ENCODE measurements at regions not wholly inside any gene's neighbourhood (a gene's known extent, or its start where the extent isn't known, plus 50 kb on each side); places are given as distances from the start of the nearest gene placed in this dataset.

DNA sequence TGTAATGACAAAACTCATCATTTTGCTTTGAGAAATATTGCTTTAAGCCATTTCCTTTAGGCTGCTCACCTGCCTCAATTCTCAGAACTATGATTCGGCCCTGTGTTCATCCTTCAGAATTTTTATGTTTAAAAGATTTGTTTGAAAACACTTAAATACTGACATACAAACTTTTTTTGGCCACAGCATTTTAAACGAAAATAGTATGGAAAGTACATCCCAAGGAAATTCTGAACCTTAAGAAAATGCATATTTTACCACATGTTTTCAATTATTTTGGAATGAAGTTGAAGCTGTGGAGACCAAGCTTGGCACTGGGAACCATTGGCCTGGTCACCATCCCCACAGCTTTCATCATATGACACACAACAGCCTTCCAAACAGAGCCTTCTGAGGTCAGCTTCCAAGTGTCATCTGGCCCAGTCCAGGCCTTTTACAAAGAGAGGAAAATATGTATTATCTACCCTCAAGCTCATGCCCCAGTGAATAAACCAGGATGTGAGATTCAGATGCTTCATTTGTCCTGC is 83.3 kb downstream of the SOD2 start:
- CTCF ChIA-PET: no interaction called here
- no peak overlapping the region for H3K9ac ChIP-seq (ENCODE audit: low read length)
- no peak overlapping the region for H3K4me2 ChIP-seq (replicated peaks; ENCODE audit: low read depth, low read length, poor library complexity, severe bottlenecking)
- no peak overlapping the region for H3K27ac ChIP-seq (ENCODE audit: low read length in 2 of 2)
- no CpG with 5 or more reads among the region's 2 CpGs for WGBS (ENCODE audit: insufficient coverage)
- no peaks in the 10 kb centered on the region for H3K79me2 ChIP-seq (ENCODE audit: control insufficient read depth, insufficient read depth, low read length)
- Mint-ChIP-seq H3K4me3 (no peak overlapping the region), H3K4me1 (no peaks in the 10 kb centered on the region), H3K9me3 (ENCODE audit: insufficient read depth) (peaks cover 7% of the 10 kb centered on the region), H3K27ac (no peak overlapping the region), H3K27me3 (no peaks in the 10 kb centered on the region)
- H3K9me3 ChIP-seq (ENCODE audit: control extremely low read depth in 1 of 3, control insufficient read depth in 2 of 3, insufficient read depth in 1 of 3, low read length in 2 of 3): peaks cover 0 to 6% (median 4%) of the 10 kb centered on the region in 3 donors
- H4K20me1 ChIP-seq (ENCODE audit: control insufficient read depth, insufficient read depth, low read length, poor library complexity, severe bottlenecking): no peaks in the 10 kb centered on the region
- H3K36me3 ChIP-seq (replicated peaks in 1 of 2; ENCODE audit: control extremely low read depth in 1 of 2, control insufficient read depth in 1 of 2, extremely low read depth in 1 of 2, insufficient read depth in 2 of 2, low read length in 1 of 2): no peaks in the 10 kb centered on the region
- H2AFZ ChIP-seq (ENCODE audit: insufficient read depth, low read depth, low read length, poor library complexity, severe bottlenecking): no peak overlapping the region
- DNase-seq (no peak), ATAC-seq (ENCODE audit: low read depth) (no peak)
- intact Hi-C loops (cut with micrococcal nuclease): no loop called here
- no peak for TF ChIP-seq EZH2 (IDR thresholded peaks at IDR 0.05; ENCODE audit: borderline replicate concordance, insufficient read depth, low read depth, low read length, poor library complexity, severe bottlenecking)
- TF ChIP-seq, protein P1, sequence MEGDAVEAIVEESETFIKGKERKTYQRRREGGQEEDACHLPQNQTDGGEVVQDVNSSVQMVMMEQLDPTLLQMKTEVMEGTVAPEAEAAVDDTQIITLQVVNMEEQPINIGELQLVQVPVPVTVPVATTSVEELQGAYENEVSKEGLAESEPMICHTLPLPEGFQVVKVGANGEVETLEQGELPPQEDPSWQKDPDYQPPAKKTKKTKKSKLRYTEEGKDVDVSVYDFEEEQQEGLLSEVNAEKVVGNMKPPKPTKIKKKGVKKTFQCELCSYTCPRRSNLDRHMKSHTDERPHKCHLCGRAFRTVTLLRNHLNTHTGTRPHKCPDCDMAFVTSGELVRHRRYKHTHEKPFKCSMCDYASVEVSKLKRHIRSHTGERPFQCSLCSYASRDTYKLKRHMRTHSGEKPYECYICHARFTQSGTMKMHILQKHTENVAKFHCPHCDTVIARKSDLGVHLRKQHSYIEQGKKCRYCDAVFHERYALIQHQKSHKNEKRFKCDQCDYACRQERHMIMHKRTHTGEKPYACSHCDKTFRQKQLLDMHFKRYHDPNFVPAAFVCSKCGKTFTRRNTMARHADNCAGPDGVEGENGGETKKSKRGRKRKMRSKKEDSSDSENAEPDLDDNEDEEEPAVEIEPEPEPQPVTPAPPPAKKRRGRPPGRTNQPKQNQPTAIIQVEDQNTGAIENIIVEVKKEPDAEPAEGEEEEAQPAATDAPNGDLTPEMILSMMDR (IDR thresholded peaks at IDR 0.05): no peak
- POLR2A ChIA-PET: no interaction called here
- no peak overlapping the region for H3K4me3 ChIP-seq (ENCODE audit: control extremely low read depth in 1 of 5, extremely low read depth in 1 of 5, insufficient read depth in 1 of 5, low read depth in 2 of 5, low read length in 4 of 5)
- no peaks in the 10 kb centered on the region for H3K4me1 ChIP-seq (ENCODE audit: control insufficient read depth in 2 of 2, insufficient read depth in 2 of 2, low read length in 2 of 2)
- no peaks in the 10 kb centered on the region for H3K27me3 ChIP-seq (replicated peaks in 1 of 4; ENCODE audit: control extremely low read depth in 1 of 4, control insufficient read depth in 3 of 4, insufficient read depth in 4 of 4, low read length in 3 of 4)

DNA sequence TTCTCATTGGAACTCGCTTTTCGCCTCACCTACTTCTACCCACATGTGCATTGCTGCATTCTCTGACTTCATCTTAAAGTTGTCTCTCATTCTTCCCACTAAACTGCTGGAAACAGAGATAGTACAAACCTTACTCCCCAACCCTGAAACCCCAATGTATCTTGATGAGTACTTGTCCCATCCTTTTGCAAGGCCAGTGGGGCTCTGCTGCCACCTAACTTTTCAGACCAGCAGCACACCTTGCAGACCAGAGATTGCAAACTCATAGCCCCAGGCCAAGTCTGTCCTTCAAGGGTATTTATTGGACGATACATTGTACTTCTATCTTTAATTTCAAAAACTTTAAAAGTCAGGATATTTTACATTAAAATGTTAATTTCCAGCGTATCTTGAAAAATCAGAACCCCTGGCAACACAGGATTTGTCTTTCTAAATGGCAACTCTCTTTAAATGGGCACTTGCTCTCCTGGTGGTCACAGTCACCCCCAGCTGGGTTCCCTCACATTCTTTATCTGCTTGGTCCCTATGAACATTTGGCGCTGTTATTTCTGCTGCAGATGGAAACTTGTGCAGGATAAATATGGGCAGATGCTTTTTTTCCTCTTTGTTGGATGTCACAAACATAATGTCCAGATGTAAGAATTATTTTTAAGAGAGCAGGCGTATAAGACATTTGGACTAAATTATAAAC is 83.9 kb downstream of the SOD2 start:
- Histone ChIP-seq H3K4me2 (replicated peaks; ENCODE audit: low read depth, low read length, poor library complexity, severe bottlenecking) (no peak overlapping the region), H3K36me3 (replicated peaks in 1 of 2; ENCODE audit: control extremely low read depth in 1 of 2, control insufficient read depth in 1 of 2, extremely low read depth in 1 of 2, insufficient read depth in 2 of 2, low read length in 1 of 2) (no peaks in the 10 kb centered on the region), H3K9me3 (ENCODE audit: control extremely low read depth in 1 of 3, control insufficient read depth in 2 of 3, insufficient read depth in 1 of 3, low read length in 2 of 3) (peaks cover 0 to 4% (median 3%) of the 10 kb centered on the region in 3 donors), H3K4me3 (ENCODE audit: control extremely low read depth in 1 of 5, extremely low read depth in 1 of 5, insufficient read depth in 1 of 5, low read depth in 2 of 5, low read length in 4 of 5) (no peak overlapping the region), H3K4me1 (ENCODE audit: control insufficient read depth in 2 of 2, insufficient read depth in 2 of 2, low read length in 2 of 2) (no peaks in the 10 kb centered on the region), H3K27me3 (replicated peaks in 1 of 4; ENCODE audit: control extremely low read depth in 1 of 4, control insufficient read depth in 3 of 4, insufficient read depth in 4 of 4, low read length in 3 of 4) (no peaks in the 10 kb centered on the region), H3K9ac (ENCODE audit: low read length) (no peak overlapping the region), H3K79me2 (ENCODE audit: control insufficient read depth, insufficient read depth, low read length) (no peaks in the 10 kb centered on the region), H4K20me1 (ENCODE audit: control insufficient read depth, insufficient read depth, low read length, poor library complexity, severe bottlenecking) (no peaks in the 10 kb centered on the region), H2AFZ (ENCODE audit: insufficient read depth, low read depth, low read length, poor library complexity, severe bottlenecking) (no peak overlapping the region), H3K27ac (ENCODE audit: low read length in 2 of 2) (no peak overlapping the region)
- ATAC-seq (ENCODE audit: low read depth): no peak
- peak; percentile 24 for DNase-seq
- Mint-ChIP-seq H3K9me3 (ENCODE audit: insufficient read depth) (peaks cover 4% of the 10 kb centered on the region), H3K27me3 (no peaks in the 10 kb centered on the region), H3K27ac (no peak overlapping the region), H3K4me3 (no peak overlapping the region), H3K4me1 (no peaks in the 10 kb centered on the region)
- ChIA-PET CTCF (no interaction called here), POLR2A (no interaction called here)
- intact Hi-C loops (cut with micrococcal nuclease): no loop called here
- 71% methylated on average over 2 of the region's 6 CpGs for WGBS (ENCODE audit: insufficient coverage)
- TF ChIP-seq, protein P1 (IDR thresholded peaks at IDR 0.05): peak; percentile 12
- no peak for TF ChIP-seq EZH2 (IDR thresholded peaks at IDR 0.05; ENCODE audit: borderline replicate concordance, insufficient read depth, low read depth, low read length, poor library complexity, severe bottlenecking)

Data from B cell (primary cell).